Fibroblast of lung (primary cell): ENCODE measurements at regions not wholly inside any gene's neighbourhood (a gene's known extent, or its start where the extent isn't known, plus 50 kb on each side); places are given as distances from the start of the nearest gene placed in this dataset.

Experiments
- DNase-seq, 2 donors: peaks; one replicate each; pipeline versions ENCODE4 v3.0.0 to v3.0.0-alpha.2; 2010; ENCODE audit warnings: low read depth in 2 of 2
- H2AFZ ChIP-seq: 2 replicates; pipeline ENCODE4 v1.5.1; 2012; ENCODE audit warnings: low read length, control low read depth, inconsistent platforms
- H3K27ac ChIP-seq: 2 replicates; pipeline ENCODE4 v1.5.1; 2011; ENCODE audit warnings: low read length, control low read depth; ENCODE audit not compliant: insufficient read depth
- H3K27me3 ChIP-seq: 2 replicates; pipeline ENCODE4 v1.5.1; 2011; ENCODE audit warnings: mild to moderate bottlenecking, low read length; ENCODE audit not compliant: control insufficient read depth, insufficient read depth
- H3K36me3 ChIP-seq: 2 replicates; pipeline ENCODE4 v1.5.1; 2011; ENCODE audit warnings: low read length; ENCODE audit not compliant: control insufficient read depth, insufficient read depth
- H3K4me1 ChIP-seq: 2 replicates; pipeline ENCODE4 v1.5.1; 2011; ENCODE audit warnings: low read length; ENCODE audit not compliant: control insufficient read depth, insufficient read depth; ENCODE audit errors: extremely low read depth
- H3K4me2 ChIP-seq: 2 replicates; pipeline ENCODE4 v1.5.1; 2011; ENCODE audit warnings: low read length, control low read depth; ENCODE audit not compliant: insufficient read depth; ENCODE audit errors: extremely low read depth
- H3K4me3 ChIP-seq, 4 experiments: fragments of 200-600 bp in 1 of 4; sonication (generic) in 1 of 4; replicated peaks in 1 of 4; 2 replicates each; pipeline ENCODE4 v1.5.1; 2011 to 2016; ENCODE audit warnings: low read length in 4 of 4, low read depth in 3 of 4, mild to moderate bottlenecking in 3 of 4, control low read depth in 2 of 4, inconsistent platforms in 1 of 4, mixed read lengths in 1 of 4; ENCODE audit not compliant: insufficient read depth in 1 of 4; ENCODE audit errors: control extremely low read depth in 1 of 4
- H3K79me2 ChIP-seq: 2 replicates; pipeline ENCODE4 v1.5.1; 2012; ENCODE audit warnings: mild to moderate bottlenecking, low read length, inconsistent platforms; ENCODE audit not compliant: control insufficient read depth, insufficient read depth
- H3K9ac ChIP-seq: 2 replicates; pipeline ENCODE4 v1.5.1; 2011; ENCODE audit warnings: mild to moderate bottlenecking, low read length, control low read depth; ENCODE audit not compliant: insufficient read depth
- H3K9me3 ChIP-seq: 2 replicates; pipeline ENCODE4 v1.5.1; 2012; ENCODE audit warnings: low read depth, low read length; ENCODE audit not compliant: control insufficient read depth, insufficient read depth
- H4K20me1 ChIP-seq: 2 replicates; pipeline ENCODE4 v1.5.1; 2011; ENCODE audit warnings: low read length; ENCODE audit not compliant: control insufficient read depth, insufficient read depth; ENCODE audit errors: extremely low read depth
- EZH2 ChIP-seq: IDR thresholded peaks from 2 replicates; pipeline ENCODE4 v1.5.1; 2012; ENCODE audit warnings: low read length, control low read depth, mild to moderate bottlenecking; ENCODE audit errors: missing control alignments
- TF ChIP-seq, protein P1 (sequence below), 2 donors: IDR thresholded peaks in 1 of 2; conservative IDR thresholded peaks in 1 of 2; 1 replicate in 1 of 2; 2 replicates in 1 of 2; pipeline ENCODE4 v1.5.1; 2011 to 2012; ENCODE audit warnings: low read length in 2 of 2, control low read depth in 1 of 2, inconsistent platforms in 1 of 2, low read depth in 1 of 2, mild to moderate bottlenecking in 1 of 2

DNA sequence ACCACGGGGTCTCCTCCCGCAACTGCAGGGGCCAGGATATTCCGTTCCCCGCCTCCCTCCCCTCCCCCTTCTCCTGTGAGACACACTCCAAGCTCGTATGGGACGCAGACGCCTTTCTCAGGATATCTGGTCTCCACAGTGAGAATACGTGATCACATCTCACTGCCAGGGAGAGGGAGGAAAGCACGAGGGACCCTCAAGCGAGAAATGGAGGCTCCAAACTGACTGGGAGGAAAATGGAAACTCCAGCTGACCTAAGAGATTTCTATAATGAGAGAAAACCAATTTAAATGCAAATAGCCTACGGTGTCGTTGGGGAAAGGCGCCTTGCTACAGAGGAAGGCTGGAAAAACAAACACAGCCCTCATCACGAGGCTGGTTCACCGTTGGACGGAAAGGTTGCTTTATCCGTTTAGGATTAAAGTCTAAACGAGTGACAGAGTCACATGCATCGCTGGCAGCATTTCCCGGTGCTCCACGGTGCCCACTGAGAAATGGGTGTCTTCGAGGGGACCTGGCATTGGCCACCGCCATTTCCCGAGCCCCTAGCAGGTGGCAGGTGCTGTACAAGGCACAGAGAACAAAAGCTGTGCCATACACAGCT, 116.9 kb upstream of the CPEB4 start:
- Histone ChIP-seq H3K9me3 (no peaks in the 10 kb centered on the region), H3K36me3 (no peaks in the 10 kb centered on the region), H3K4me2 (no peak overlapping the region), H3K9ac (no peak overlapping the region), H3K4me3 (no peak overlapping the region), H3K27ac (no peak overlapping the region), H3K4me1 (no peaks in the 10 kb centered on the region), H2AFZ (no peak overlapping the region), H3K27me3 (peaks cover 3% of the 10 kb centered on the region), H3K79me2 (no peaks in the 10 kb centered on the region), H4K20me1 (no peaks in the 10 kb centered on the region)
- TF ChIP-seq EZH2, result no peak
- TF ChIP-seq, protein P1, sequence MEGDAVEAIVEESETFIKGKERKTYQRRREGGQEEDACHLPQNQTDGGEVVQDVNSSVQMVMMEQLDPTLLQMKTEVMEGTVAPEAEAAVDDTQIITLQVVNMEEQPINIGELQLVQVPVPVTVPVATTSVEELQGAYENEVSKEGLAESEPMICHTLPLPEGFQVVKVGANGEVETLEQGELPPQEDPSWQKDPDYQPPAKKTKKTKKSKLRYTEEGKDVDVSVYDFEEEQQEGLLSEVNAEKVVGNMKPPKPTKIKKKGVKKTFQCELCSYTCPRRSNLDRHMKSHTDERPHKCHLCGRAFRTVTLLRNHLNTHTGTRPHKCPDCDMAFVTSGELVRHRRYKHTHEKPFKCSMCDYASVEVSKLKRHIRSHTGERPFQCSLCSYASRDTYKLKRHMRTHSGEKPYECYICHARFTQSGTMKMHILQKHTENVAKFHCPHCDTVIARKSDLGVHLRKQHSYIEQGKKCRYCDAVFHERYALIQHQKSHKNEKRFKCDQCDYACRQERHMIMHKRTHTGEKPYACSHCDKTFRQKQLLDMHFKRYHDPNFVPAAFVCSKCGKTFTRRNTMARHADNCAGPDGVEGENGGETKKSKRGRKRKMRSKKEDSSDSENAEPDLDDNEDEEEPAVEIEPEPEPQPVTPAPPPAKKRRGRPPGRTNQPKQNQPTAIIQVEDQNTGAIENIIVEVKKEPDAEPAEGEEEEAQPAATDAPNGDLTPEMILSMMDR (conservative IDR thresholded peaks at IDR 0.05 in 1 of 2, IDR thresholded peaks at IDR 0.05 in 1 of 2; ENCODE audit: low read depth in 1 of 2, low read length in 2 of 2), result no peak
- DNase-seq, result no peak

DNA sequence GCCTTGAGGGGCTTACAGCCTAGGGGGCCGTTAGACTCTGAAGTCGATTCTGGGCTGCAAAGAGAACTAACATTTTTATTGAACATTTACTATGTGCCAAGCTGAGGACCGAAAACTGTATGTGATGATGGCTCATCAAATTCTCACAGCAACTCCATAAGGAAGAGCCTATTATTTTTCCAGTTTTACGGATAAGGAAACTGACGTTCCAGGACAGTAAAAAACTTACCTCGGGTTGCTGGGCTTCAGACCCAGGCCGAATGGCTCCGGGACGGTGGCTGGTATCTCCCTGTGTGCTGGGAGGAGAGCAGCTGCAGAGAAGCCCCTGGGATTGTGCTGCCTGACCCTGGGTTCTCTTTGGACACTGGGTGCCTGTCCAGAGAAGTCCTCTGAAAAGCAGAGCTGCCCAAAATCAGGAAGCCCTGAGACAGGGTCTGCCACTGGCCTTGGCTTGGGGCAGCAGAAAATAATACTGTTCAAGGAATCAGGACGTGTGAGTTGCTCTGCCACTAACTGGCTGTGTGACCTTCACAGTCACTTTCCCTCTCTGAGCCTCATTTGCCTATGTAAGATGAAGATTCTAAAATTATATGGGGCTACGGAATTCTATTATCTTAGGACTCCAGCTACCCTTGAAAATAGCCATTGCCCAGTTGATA, 116.3 kb upstream of the CPEB4 start:
- Histone ChIP-seq H4K20me1 (no peaks in the 10 kb centered on the region), H3K4me1 (no peaks in the 10 kb centered on the region), H3K9me3 (no peaks in the 10 kb centered on the region), H3K4me2 (no peak overlapping the region), H3K36me3 (no peaks in the 10 kb centered on the region), H3K9ac (no peak overlapping the region), H3K27me3 (peaks cover 3% of the 10 kb centered on the region), H2AFZ (no peak overlapping the region), H3K79me2 (no peaks in the 10 kb centered on the region), H3K4me3 (no peak overlapping the region), H3K27ac (no peak overlapping the region)
- DNase-seq, result no peak
- no peak for TF ChIP-seq EZH2
- TF ChIP-seq, protein P1 (conservative IDR thresholded peaks at IDR 0.05 in 1 of 2, IDR thresholded peaks at IDR 0.05 in 1 of 2; ENCODE audit: low read depth in 1 of 2, low read length in 2 of 2), result no peak

DNA sequence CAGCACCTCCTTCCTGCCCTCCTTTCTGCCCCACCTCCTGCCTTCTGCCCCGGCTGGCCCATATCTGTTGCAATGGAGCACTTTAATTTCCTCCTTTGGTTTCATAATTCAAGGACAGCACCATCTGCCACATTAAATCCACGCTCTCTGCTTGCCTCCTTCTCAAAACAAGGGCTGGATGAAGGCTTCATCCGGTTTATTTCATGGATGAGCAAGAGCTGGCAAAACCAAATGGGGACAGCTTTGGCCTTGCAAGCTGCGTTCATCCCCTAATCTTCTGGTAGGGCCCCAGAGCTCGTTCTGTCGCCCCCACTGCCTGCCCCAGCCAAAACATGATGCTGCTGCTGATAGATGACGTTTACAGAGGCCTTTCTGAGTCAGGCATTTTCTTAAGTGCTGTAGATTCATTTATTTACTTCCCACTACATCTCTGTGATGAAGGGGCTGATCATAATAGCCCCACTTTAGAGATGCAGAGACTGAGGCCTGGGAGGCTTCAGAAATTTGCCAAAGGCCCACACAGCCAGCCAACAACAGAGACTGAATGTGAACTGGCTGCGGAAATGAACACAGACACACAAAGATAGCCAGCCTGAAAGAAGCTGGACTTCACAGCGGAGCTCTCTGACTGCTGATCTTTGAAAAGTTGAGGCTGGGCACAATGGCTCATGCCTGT, 115.6 kb upstream of the CPEB4 start:
- Histone ChIP-seq H2AFZ (no peak overlapping the region), H3K9ac (no peak overlapping the region), H4K20me1 (no peaks in the 10 kb centered on the region), H3K4me1 (no peaks in the 10 kb centered on the region), H3K27me3 (peaks cover 3% of the 10 kb centered on the region), H3K4me2 (no peak overlapping the region), H3K36me3 (no peaks in the 10 kb centered on the region), H3K9me3 (no peaks in the 10 kb centered on the region), H3K4me3 (no peak overlapping the region), H3K79me2 (no peaks in the 10 kb centered on the region), H3K27ac (no peak overlapping the region)
- TF ChIP-seq, protein P1 (conservative IDR thresholded peaks at IDR 0.05 in 1 of 2, IDR thresholded peaks at IDR 0.05 in 1 of 2; ENCODE audit: low read depth in 1 of 2, low read length in 2 of 2), result no peak
- TF ChIP-seq EZH2, result no peak
- DNase-seq, result peak in 1 of 2 donors; percentile 19
